NCI-H2196 (cell line): ENCODE measurements at regions not wholly inside any gene's neighbourhood (a gene's known extent, or its start where the extent isn't known, plus 50 kb on each side); places are given as distances from the start of the nearest gene placed in this dataset.
"Not testable (repeated sequence)": the region's sequence is repeated elsewhere in the genome, so short reads cannot be mapped to it uniquely, and the experiment has no call there.

Experiments used
- DNase-seq: peaks from one replicate; lab custom pipeline; 2025; ENCODE audit not compliant: unreplicated experiment; lab: John Stamatoyannopoulos, UW

DNA sequence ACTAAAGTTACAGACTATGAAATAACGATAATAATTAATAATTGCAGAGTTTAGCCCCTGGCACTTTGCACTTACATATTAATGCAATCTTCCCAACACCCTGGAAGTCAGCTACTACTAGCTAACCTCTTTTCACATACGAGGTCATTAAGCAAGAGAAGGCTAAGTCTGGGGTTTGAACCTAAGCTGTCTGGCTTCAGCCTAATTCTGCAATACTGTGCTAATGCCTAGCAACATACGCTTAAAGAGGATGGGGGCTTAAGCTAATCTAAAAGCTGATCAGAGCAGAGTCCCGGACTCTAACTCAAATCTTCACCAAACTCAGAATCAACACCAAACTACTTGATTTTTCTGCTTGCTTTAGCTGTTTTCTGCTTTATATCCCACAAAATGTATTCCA, 168.7 kb upstream of the GNAI1 start:
- no peak for DNase-seq

- no peak for DNase-seq
These were observed 170.2 kb upstream of the GNAI1 start for GRCh38 chr7:79964463-79964862.

- DNase-seq: no peak
These were observed 181.5 kb upstream of the GNAI1 start for GRCh38 chr7:79953130-79953529.

DNA sequence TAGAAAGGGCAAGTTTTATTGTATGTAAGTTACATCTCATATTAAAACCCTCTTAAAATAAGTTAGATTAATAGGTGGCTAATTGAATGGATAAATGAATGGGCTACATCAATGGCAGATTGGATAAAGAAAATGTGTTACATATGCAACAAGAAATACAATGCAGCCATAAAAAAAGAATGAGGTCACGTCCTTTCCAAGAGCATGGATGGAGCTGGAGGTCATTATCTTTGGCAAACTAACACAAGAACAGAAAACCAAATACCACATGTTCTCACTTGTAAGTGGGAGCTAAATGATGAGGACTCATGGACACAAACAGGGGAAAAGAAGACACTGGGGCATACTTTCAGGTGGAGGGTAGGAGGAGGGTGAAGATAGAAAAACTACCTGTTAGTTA, 182.2 kb upstream of the GNAI1 start:
- no peak for DNase-seq

DNA sequence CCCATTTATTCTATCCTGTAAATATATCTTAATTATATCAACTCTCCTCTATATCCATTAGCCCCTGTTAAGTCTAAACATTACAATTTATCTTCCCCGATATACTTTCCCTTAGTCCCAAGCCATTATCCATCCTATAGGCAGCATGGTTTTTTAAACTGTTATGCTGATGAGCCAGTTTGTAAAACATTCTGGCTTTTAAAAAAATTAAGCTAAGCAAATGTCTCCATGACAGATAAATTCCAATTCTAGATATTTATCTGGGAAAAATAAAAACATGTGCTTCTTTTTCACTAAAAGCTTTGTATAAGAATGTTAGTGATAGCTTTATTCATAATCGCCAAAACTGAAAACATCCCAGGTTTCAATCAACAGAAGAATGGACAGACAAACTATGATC, 183.2 kb upstream of the GNAI1 start:
- DNase-seq: no peak

DNA sequence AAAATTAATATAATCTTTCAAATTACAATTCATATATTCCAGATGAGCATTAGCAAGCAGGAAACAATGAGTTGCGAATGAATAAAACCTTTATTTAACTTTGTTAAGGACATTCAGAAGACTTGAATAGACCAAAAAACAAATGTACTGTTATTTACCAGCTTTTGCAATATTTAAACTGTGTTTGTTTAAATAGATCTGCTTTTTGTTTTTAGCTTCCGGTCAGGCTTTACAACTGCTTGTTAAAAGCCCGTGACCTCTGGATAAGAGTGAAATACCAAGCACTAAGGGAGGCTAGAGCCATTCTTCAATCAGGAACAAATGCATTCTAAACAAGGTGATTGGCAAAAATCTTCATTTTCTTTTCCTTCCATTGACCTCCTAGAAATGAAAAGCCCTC, 184.9 kb upstream of the GNAI1 start:
- no peak for DNase-seq

DNA sequence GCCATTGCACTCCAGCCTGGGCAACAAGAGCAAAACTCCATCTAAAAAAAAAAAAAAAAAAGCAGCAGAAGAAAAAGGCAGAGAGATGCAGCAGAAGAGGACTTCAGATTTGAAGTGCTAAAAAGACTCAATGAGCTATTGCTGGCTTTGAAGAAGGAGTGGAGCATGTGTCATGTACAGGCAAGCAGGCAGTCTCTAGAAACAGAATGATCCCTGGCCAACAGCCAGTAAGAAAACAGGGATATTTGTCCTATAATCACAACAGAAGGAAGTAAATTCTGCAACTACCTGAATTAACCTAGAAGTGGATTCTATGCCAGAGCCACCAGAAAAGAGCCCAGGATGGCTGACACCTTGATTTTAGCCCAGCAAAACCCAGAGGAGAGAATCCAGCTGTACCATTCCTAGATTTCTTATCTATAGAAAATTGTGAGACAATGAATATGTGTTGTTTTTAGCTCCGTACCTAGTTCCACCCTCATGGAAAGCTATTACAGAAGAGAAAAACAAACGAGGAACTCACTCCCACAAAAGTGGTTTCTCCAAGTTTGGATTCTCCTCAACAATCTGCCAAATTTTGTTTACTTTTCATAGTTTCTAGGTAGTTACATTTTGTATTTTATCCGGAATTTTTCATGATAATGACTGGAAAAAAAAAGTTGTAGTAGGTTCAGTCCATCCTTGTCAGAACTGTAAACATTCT, 198.2 kb upstream of the GNAI1 start:
- no peak for DNase-seq

- DNase-seq: no peak
These were observed 199.9 kb upstream of the GNAI1 start for GRCh38 chr7:79934727-79935126.

- DNase-seq: no peak
These were observed 201.5 kb upstream of the GNAI1 start for GRCh38 chr7:79933144-79933543.

DNA sequence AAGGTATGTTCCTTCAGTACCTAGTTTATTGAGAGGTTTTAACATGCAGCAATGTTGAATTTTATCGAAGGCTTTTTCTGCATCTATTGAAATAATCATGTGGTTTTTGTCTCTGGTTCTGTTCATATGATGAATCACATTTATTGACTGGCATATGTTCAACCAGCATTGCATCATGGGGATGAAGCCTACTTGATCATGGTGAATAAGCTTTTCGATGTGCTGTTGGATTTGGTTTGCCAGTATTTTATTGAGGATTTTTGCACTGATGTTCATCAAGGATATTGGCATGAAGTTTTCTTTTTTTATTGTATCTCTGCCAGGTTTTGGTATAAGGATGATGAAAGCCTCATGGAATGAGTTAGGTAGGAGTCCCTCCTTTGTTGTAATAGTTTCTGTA, 204.0 kb upstream of the GNAI1 start:
- DNase-seq: no peak

GRCh38 chr7:79927116-79927515, 207.5 kb upstream of the GNAI1 start:
- DNase-seq: no peak

DNA sequence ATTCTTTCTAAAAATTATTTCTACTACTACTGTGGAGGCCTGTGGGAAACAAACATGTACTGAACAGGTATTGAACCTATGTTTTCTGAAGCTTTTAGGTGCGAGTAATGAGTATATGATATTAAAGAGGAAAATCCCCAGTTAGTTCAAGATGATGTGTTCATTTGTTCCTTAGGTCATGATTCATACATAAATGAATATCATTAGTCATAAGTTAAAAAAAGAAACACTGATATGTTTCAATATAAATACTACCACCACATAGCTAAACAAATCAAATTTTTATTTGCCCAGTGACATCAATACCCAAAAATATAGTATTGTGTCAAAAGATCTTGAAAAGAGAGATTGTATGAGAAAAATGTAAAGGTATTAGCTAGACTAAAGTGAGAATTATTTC, 210.7 kb upstream of the GNAI1 start:
- DNase-seq: no peak

- DNase-seq: no peak
These were observed 211.7 kb upstream of the GNAI1 start for GRCh38 chr7:79922894-79923293.

GRCh38 chr7:79921976-79922375, 212.7 kb upstream of the GNAI1 start:
- no peak for DNase-seq

DNA sequence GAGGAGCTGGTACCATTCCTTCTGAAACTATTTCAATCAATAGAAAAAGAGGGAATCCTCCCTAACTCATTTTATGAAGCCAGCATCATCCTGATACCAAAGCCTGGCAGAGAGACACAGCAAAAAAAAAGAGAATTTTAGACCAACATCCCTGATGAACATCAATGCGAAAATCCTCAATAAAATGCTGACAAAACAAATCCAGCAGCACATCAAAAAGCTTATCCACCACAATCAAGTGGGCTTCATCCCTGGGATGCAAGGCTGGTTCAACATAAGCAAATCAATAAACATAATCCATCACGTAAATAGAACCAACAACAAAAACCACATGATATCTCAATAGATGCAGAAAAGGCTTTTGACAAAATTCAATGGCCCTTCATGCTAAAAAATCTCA, 216.0 kb upstream of the GNAI1 start:
- DNase-seq: not testable (repeated sequence)

- not testable (repeated sequence) for DNase-seq
These were observed 219.3 kb upstream of the GNAI1 start for GRCh38 chr7:79915346-79915745.

GRCh38 chr7:79912213-79912633, 222.4 kb upstream of the GNAI1 start:
- no peak for DNase-seq

GRCh38 chr7:79911420-79911819, 223.2 kb upstream of the GNAI1 start:
- DNase-seq: no peak

DNA sequence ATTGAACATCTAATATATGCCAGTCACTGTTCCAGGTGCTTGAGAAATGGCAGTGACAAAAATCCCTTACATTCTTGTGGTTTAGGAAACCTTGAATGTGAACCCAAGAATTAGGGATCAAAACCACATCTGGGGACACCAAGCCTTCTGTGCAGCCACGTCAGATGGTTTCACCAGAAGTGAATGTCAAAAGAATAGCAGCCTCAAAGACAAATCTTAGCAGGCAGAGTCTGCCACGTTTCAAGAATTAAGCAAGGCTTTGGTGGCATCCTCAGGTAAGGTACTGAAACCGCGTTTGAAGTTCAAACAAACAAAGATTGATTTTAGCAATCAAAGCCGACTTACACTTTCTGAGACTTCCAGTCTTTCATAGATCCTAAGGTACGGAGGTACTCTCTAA, 225.5 kb upstream of the GNAI1 start:
- DNase-seq: no peak

GRCh38 chr7:79897166-79897565, 237.5 kb upstream of the GNAI1 start:
- no peak for DNase-seq

DNA sequence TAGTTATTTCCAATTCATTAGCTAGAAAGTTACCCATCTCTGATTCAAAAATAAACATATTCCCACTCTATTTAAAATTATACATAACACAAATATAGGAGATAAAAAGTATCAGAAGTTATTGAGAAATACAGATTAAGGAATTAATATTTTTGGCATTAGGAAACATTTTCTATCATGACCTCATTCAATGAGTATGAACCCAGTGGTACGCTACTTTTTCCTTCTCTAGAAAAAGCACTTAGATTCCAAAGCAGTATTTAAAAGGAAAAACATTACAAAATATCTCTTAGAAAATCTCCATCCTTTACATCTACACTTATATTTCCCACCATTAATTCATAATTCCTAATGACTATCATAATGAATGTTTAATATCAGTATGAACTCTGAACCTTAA, 240.6 kb upstream of the GNAI1 start:
- no peak for DNase-seq

GRCh38 chr7:79882922-79883321, 251.7 kb upstream of the GNAI1 start:
- DNase-seq: no peak

DNA sequence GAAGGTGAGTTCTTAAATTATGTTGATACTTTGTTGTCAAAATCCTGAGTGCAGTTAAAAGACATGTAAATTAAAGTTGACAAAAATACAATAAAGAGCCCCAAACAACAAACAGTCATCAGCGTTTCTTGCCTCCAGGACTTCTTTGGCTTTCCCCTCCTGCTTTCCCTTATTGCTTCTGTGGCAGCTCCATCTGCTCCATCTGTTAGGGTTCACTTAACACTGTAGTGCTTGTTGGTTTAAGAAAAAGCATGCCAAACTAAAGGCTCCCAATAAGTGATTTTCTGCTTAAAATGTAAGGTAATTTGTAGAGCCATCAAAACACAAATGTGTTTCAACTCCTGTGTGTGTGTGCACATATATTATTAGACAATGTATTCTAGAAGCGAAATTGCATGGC, 254.3 kb upstream of the GNAI1 start:
- no peak for DNase-seq
